H1 (cell line): ENCODE measurements at regions not wholly inside any gene's neighbourhood (a gene's known extent, or its start where the extent isn't known, plus 50 kb on each side); places are given as distances from the start of the nearest gene placed in this dataset.

Experiments used
- CTCF ChIA-PET: fragments of 300-600 bp; sonication (Branson Sonifier 250); formaldehyde crosslinking; loops from one replicate; lab custom pipeline; 2021; ENCODE audit not compliant: partially characterized antibody; lab: Charles Lee
- POLR2A ChIA-PET: fragments of 300-600 bp; sonication (Branson Sonifier 250); formaldehyde crosslinking; loops from one replicate; lab custom pipeline; 2021; ENCODE audit warnings: inconsistent platforms; ENCODE audit not compliant: partially characterized antibody; lab: Charles Lee
- DNase-seq, 2 experiments: peaks; one replicate each; pipeline versions ENCODE4 v3.0.0 to v3.0.0-alpha.2; 2010 to 2022; ENCODE audit warnings: low spot score in 2 of 2, low read depth in 1 of 2, mixed read lengths in 1 of 2
- FAIRE-seq: peaks from 2 replicates; lab custom pipeline; 2011; peaks lifted over from hg19 to GRCh38; lab: Jason Lieb, UNC
- H2AFZ ChIP-seq: 2 replicates; pipeline ENCODE4 v1.8.1; 2012; ENCODE audit warnings: low read length, inconsistent platforms
- H2AK5ac ChIP-seq: 2 replicates; pipeline ENCODE4 v1.6.1; 2013; ENCODE audit warnings: low read depth, low read length
- H2BK120ac ChIP-seq: replicated peaks from 2 replicates; pipeline ENCODE3; 2013; ENCODE audit warnings: low read depth, low read length, inconsistent platforms
- H2BK12ac ChIP-seq: 2 replicates; pipeline ENCODE4 v1.6.1; 2013; ENCODE audit warnings: low read depth, low read length
- H2BK15ac ChIP-seq: 2 replicates; pipeline ENCODE4 v1.6.1; 2013; ENCODE audit warnings: low read length
- H2BK20ac ChIP-seq: 2 replicates; pipeline ENCODE4 v1.6.1; 2013; ENCODE audit warnings: low read length
- H2BK5ac ChIP-seq: 2 replicates; pipeline ENCODE4 v1.6.1; 2013; ENCODE audit warnings: low read depth, low read length
- H3K14ac ChIP-seq: 2 replicates; pipeline ENCODE4 v1.6.1; 2013; ENCODE audit warnings: inconsistent platforms; ENCODE audit not compliant: insufficient read length
- H3K18ac ChIP-seq: 2 replicates; pipeline ENCODE4 v1.6.1; 2013; ENCODE audit warnings: low read length; ENCODE audit errors: extremely low read depth
- H3K23ac ChIP-seq: 2 replicates; pipeline ENCODE4 v1.6.1; 2013; ENCODE audit warnings: inconsistent platforms; ENCODE audit not compliant: insufficient read length
- H3K23me2 ChIP-seq: 2 replicates; pipeline ENCODE4 v1.6.1; 2013; ENCODE audit warnings: low read depth, low read length
- H3K27ac ChIP-seq: 2 replicates; pipeline ENCODE4 v1.6.1; 2011; ENCODE audit warnings: low read depth, low read length, inconsistent platforms
- H3K27me3 ChIP-seq, 4 experiments: replicated peaks in 1 of 4; 1 replicate in 1 of 4; 2 replicates in 3 of 4; pipeline versions ENCODE4 v1.6.1 to v1.8.1; 2011 to 2013; ENCODE audit warnings: low read length in 3 of 4, mild to moderate bottlenecking in 3 of 4, inconsistent platforms in 2 of 4, mixed read lengths in 2 of 4, moderate library complexity in 1 of 4; ENCODE audit not compliant: control insufficient read depth in 3 of 4, insufficient read depth in 3 of 4; ENCODE audit errors: extremely low read depth in 1 of 4
- H3K36me3 ChIP-seq, 4 experiments: 2 replicates each; pipeline versions ENCODE4 v1.6.1 to v1.8.1; 2011 to 2013; ENCODE audit warnings: mild to moderate bottlenecking in 4 of 4, low read length in 3 of 4, moderate library complexity in 2 of 4, control low read depth in 1 of 4, inconsistent platforms in 1 of 4; ENCODE audit not compliant: insufficient read depth in 4 of 4, control insufficient read depth in 2 of 4
- H3K4ac ChIP-seq: replicated peaks from 2 replicates; pipeline ENCODE3; 2013; ENCODE audit warnings: low read length, low read depth, mixed read lengths, inconsistent platforms; ENCODE audit not compliant: insufficient read length
- H3K4me1 ChIP-seq, 4 experiments: replicated peaks in 1 of 4; 1 replicate in 1 of 4; 2 replicates in 3 of 4; pipeline versions ENCODE4 v1.6.1 to v1.8.1; 2011 to 2013; ENCODE audit warnings: low read length in 3 of 4, inconsistent platforms in 2 of 4, mixed read lengths in 1 of 4; ENCODE audit not compliant: insufficient read depth in 4 of 4, control insufficient read depth in 3 of 4
- H3K4me2 ChIP-seq, 2 experiments: 2 replicates each; pipeline versions ENCODE4 v1.6.1 to v1.8.1; 2011 to 2013; ENCODE audit warnings: low read depth in 2 of 2, low read length in 2 of 2, control low read depth in 1 of 2, inconsistent platforms in 1 of 2, mild to moderate bottlenecking in 1 of 2; ENCODE audit not compliant: insufficient read depth in 1 of 2
- H3K4me3 ChIP-seq, 4 experiments: fragments of 200-600, 300-600 bp in 1 of 4; sonication (generic), shearing (Covaris generic), sonication (Bioruptor Twin) in 1 of 4; 2 replicates each; pipeline versions ENCODE4 v1.5.1 to v1.8.1; 2011 to 2016; ENCODE audit warnings: low read length in 4 of 4, low read depth in 3 of 4, control low read depth in 2 of 4, inconsistent platforms in 2 of 4, mild to moderate bottlenecking in 2 of 4, mixed read lengths in 1 of 4, moderate library complexity in 1 of 4; ENCODE audit not compliant: insufficient read depth in 2 of 4; ENCODE audit errors: extremely low read depth in 1 of 4
- H3K56ac ChIP-seq: replicated peaks from 2 replicates; pipeline ENCODE3; 2013; ENCODE audit warnings: low read depth, mild to moderate bottlenecking, mixed read lengths, low read length, inconsistent platforms; ENCODE audit not compliant: insufficient read length
- H3K79me1 ChIP-seq: 2 replicates; pipeline ENCODE4 v1.6.1; 2013; ENCODE audit warnings: low read depth, low read length, control low read depth
- H3K79me2 ChIP-seq, 2 experiments: 2 replicates each; pipeline versions ENCODE4 v1.6.1 to v1.8.1; 2012 to 2013; ENCODE audit warnings: low read length in 2 of 2, mild to moderate bottlenecking in 2 of 2, inconsistent platforms in 1 of 2; ENCODE audit not compliant: insufficient read depth in 2 of 2, control insufficient read depth in 1 of 2
- H3K9ac ChIP-seq, 4 experiments: replicated peaks in 1 of 4; 1 replicate in 1 of 4; 2 replicates in 3 of 4; pipeline versions ENCODE4 v1.6.1 to v1.8.1; 2011 to 2013; ENCODE audit warnings: low read depth in 3 of 4, low read length in 3 of 4, control low read depth in 2 of 4, mild to moderate bottlenecking in 2 of 4, moderate library complexity in 2 of 4, inconsistent platforms in 1 of 4; ENCODE audit errors: extremely low read depth in 1 of 4
- H3K9me3 ChIP-seq, 2 experiments: 2 replicates each; pipeline versions ENCODE4 v1.6.1 to v1.8.1; 2012 to 2013; ENCODE audit warnings: mild to moderate bottlenecking in 2 of 2, moderate library complexity in 2 of 2, control low read depth in 1 of 2, inconsistent platforms in 1 of 2, low read depth in 1 of 2, low read length in 1 of 2, mixed read lengths in 1 of 2; ENCODE audit not compliant: insufficient read depth in 2 of 2
- H4K20me1 ChIP-seq, 2 experiments: replicated peaks in 1 of 2; 2 replicates each; pipeline versions ENCODE3 to v1.8.1; 2011 to 2013; ENCODE audit warnings: inconsistent platforms in 2 of 2, low read length in 2 of 2, mild to moderate bottlenecking in 1 of 2; ENCODE audit not compliant: insufficient read depth in 2 of 2, control insufficient read depth in 1 of 2
- H4K5ac ChIP-seq: 2 replicates; pipeline ENCODE4 v1.6.1; 2013; ENCODE audit warnings: low read length, low read depth, mixed read lengths, inconsistent platforms; ENCODE audit not compliant: insufficient read length
- H4K8ac ChIP-seq: 2 replicates; pipeline ENCODE4 v1.8.0; 2013; ENCODE audit warnings: mild to moderate bottlenecking, moderate library complexity, low read length, inconsistent platforms; ENCODE audit not compliant: insufficient read depth; ENCODE audit errors: extremely low read depth
- H4K91ac ChIP-seq: replicated peaks from 2 replicates; pipeline ENCODE3; 2013; ENCODE audit warnings: low read length, mixed read lengths, inconsistent platforms; ENCODE audit not compliant: insufficient read length
- CEBPB ChIP-seq: IDR thresholded peaks from 2 replicates; pipeline ENCODE4 v1.6.1; 2012; ENCODE audit warnings: low read depth, low read length
- CTBP2 ChIP-seq: IDR thresholded peaks from 2 replicates; pipeline ENCODE4 v1.7.0; 2011; ENCODE audit warnings: borderline replicate concordance, mild to moderate bottlenecking, moderate library complexity, mixed read lengths, low read length; ENCODE audit not compliant: insufficient read depth, insufficient read length
- E2F6 ChIP-seq: IDR thresholded peaks from 2 replicates; pipeline ENCODE4 v1.6.1; 2012; ENCODE audit warnings: inconsistent platforms
- WGBS, 2 experiments: shearing (Covaris generic) in 1 of 2; methylation state at CpG; one replicate each; pipeline versions ENCODE4 v1.1.6 to v1.1.7; 2013 to 2015; ENCODE audit warnings: low lambda C conversion rate in 2 of 2, mixed read lengths in 2 of 2, inconsistent platforms in 1 of 2, low coverage in 1 of 2, missing lambda C conversion rate in 1 of 2; ENCODE audit not compliant: insufficient replicate concordance in 2 of 2, insufficient coverage in 1 of 2, insufficient read length in 1 of 2; ENCODE audit errors: extremely low coverage in 1 of 2, missing lambda C conversion rate in 1 of 2; 5-methylcytosine and 5-hydroxymethylcytosine counted together

GRCh38 chr2:128724547-128724946, 405.9 kb upstream of the HS6ST1 start:
- Histone ChIP-seq H2AFZ (no peak overlapping the region), H4K20me1 (no peaks in the 10 kb centered on the region), H2BK12ac (no peak overlapping the region), H3K27me3 (no peaks in the 10 kb centered on the region), H3K4me1 (no peaks in the 10 kb centered on the region; a peak in 1 of 7 replicates), H3K79me1 (no peaks in the 10 kb centered on the region), H3K18ac (no peak overlapping the region), H3K36me3 (no peaks in the 10 kb centered on the region), H2BK20ac (no peak overlapping the region), H2AK5ac (no peak overlapping the region), H3K9me3 (peaks cover 0 to 3% of the 10 kb centered on the region in 2 experiments; a peak in 1 of 4 replicates), H3K23ac (no peak overlapping the region), H4K91ac (no peak overlapping the region), H2BK120ac (no peak overlapping the region), H3K4ac (no peak overlapping the region), H3K27ac (no peak overlapping the region), H4K5ac (no peak overlapping the region), H2BK15ac (no peak overlapping the region), H2BK5ac (no peak overlapping the region), H3K23me2 (no peaks in the 10 kb centered on the region), H3K4me3 (no peak overlapping the region), H4K8ac (no peak overlapping the region), H3K79me2 (no peaks in the 10 kb centered on the region), H3K4me2 (no peak overlapping the region), H3K14ac (no peak overlapping the region), H3K9ac (no peak overlapping the region), H3K56ac (no peak overlapping the region)
- FAIRE-seq = no peak
- no peak for TF ChIP-seq CTBP2
- TF ChIP-seq CEBPB = no peak
- TF ChIP-seq E2F6 = no peak
- ChIA-PET POLR2A (no interaction called here), CTCF (interaction anchor here (0.7 to 3.9 kb wide), 2 partner anchors 9 to 14 kb away, joined by 3 to 23 read pairs; no protein-coding TSS in a partner anchor)
- DNase-seq = no peak
- 90% methylated on average over 7 of the region's 7 CpGs; no CpG with 5 or more reads in 1 of the 2 experiments for WGBS, 2 experiments
